Activated T-helper 2 cell treated with anti-CD3 and anti-CD28 coated beads, Interferon-gamma antibody, Interleukin-2, Interleukin-4, amounts not matched to agents 10 μg/mL and 5 μg/mL and 100 μg/mL, durations not matched to agents 14 hours and 24 hours and 36 hours (primary cell): ENCODE measurements at regions not wholly inside any gene's neighbourhood (a gene's known extent, or its start where the extent isn't known, plus 50 kb on each side); places are given as distances from the start of the nearest gene placed in this dataset.
"Not testable (repeated sequence)": the region's sequence is repeated elsewhere in the genome, so short reads cannot be mapped to it uniquely, and the experiment has no call there.

Source experiments
- DNase-seq: peaks from one replicate; pipeline ENCODE4 v3.0.0; 2021; ENCODE audit warnings: low spot score
- H3K27ac Mint-ChIP-seq: one replicate; pipeline ENCODE4 v1.8.0; 2021; ENCODE audit warnings: mixed read lengths
- H3K27me3 Mint-ChIP-seq: one replicate; pipeline ENCODE4 v1.8.0; 2021; ENCODE audit warnings: low read depth, mixed read lengths
- H3K36me3 Mint-ChIP-seq: one replicate; pipeline ENCODE4 v1.8.0; 2021; ENCODE audit warnings: low read depth, mixed read lengths
- H3K4me1 Mint-ChIP-seq: one replicate; pipeline ENCODE4 v1.8.0; 2021; ENCODE audit warnings: low read depth, mixed read lengths
- H3K4me3 Mint-ChIP-seq: one replicate; pipeline ENCODE4 v1.8.0; 2021; ENCODE audit warnings: low read depth, mild to moderate bottlenecking, moderate library complexity, mixed read lengths
- H3K9me3 Mint-ChIP-seq: one replicate; pipeline ENCODE4 v1.8.0; 2021; ENCODE audit warnings: mixed read lengths
- intact Hi-C: fragments of 100-400 bp; cut with micrococcal nuclease; formaldehyde crosslinking; loops from one replicate; pipeline ENCODE4 v1.15.1; 2023

GRCh38 chr18:1033092-1033491, 128.4 kb downstream of the ADCYAP1 start:
- peaks cover 10% of the 10 kb centered on the region for H3K9me3 Mint-ChIP-seq
- H3K27ac Mint-ChIP-seq, H3K4me1 Mint-ChIP-seq, DNase-seq, H3K36me3 Mint-ChIP-seq, intact Hi-C loops, H3K4me3 Mint-ChIP-seq, H3K27me3 Mint-ChIP-seq: not testable (repeated sequence)

GRCh38 chr18:1034971-1035370, 130.3 kb downstream of the ADCYAP1 start:
- H3K4me1 Mint-ChIP-seq: no peaks in the 10 kb centered on the region
- peaks cover 7% of the 10 kb centered on the region for H3K9me3 Mint-ChIP-seq

GRCh38 chr18:1036926-1037325, 132.3 kb downstream of the ADCYAP1 start:
- Mint-ChIP-seq H3K27me3 (no peaks in the 10 kb centered on the region), H3K9me3 (no peaks in the 10 kb centered on the region), H3K4me1 (no peaks in the 10 kb centered on the region), H3K27ac (no peak overlapping the region), H3K36me3 (no peaks in the 10 kb centered on the region), H3K4me3 (no peak overlapping the region)
- no peak for DNase-seq
- intact Hi-C loops: no loop called here

More at GRCh38 chr18:1034971-1035370, 130.3 kb downstream of the ADCYAP1 start:
- intact Hi-C loops: no loop called here
- H3K27ac Mint-ChIP-seq: no peak overlapping the region
- no peaks in the 10 kb centered on the region for H3K27me3 Mint-ChIP-seq
- H3K4me3 Mint-ChIP-seq: no peak overlapping the region
- DNase-seq: no peak
- no peaks in the 10 kb centered on the region for H3K36me3 Mint-ChIP-seq

GRCh38 chr18:1037776-1038175, 133.1 kb downstream of the ADCYAP1 start:
- no peak overlapping the region for H3K27ac Mint-ChIP-seq
- no peaks in the 10 kb centered on the region for H3K27me3 Mint-ChIP-seq
- no peaks in the 10 kb centered on the region for H3K4me1 Mint-ChIP-seq
- H3K9me3 Mint-ChIP-seq: no peaks in the 10 kb centered on the region
- intact Hi-C loops: no loop called here
- no peak overlapping the region for H3K4me3 Mint-ChIP-seq
- no peak for DNase-seq
- no peaks in the 10 kb centered on the region for H3K36me3 Mint-ChIP-seq

GRCh38 chr18:1039421-1039820, 134.8 kb downstream of the ADCYAP1 start:
- Mint-ChIP-seq H3K36me3 (no peaks in the 10 kb centered on the region), H3K4me3 (no peak overlapping the region), H3K27me3 (no peaks in the 10 kb centered on the region), H3K27ac (no peak overlapping the region), H3K4me1 (no peaks in the 10 kb centered on the region), H3K9me3 (no peaks in the 10 kb centered on the region)
- intact Hi-C loops: no loop called here
- no peak for DNase-seq

GRCh38 chr18:1043039-1043438, 138.4 kb downstream of the ADCYAP1 start:
- H3K27me3 Mint-ChIP-seq, H3K9me3 Mint-ChIP-seq, intact Hi-C loops, DNase-seq, H3K27ac Mint-ChIP-seq, H3K36me3 Mint-ChIP-seq, H3K4me1 Mint-ChIP-seq, H3K4me3 Mint-ChIP-seq: not testable (repeated sequence)

GRCh38 chr18:1045658-1046057, 141.0 kb downstream of the ADCYAP1 start:
- Mint-ChIP-seq H3K27me3 (no peaks in the 10 kb centered on the region), H3K9me3 (no peaks in the 10 kb centered on the region), H3K27ac (no peak overlapping the region), H3K4me3 (no peak overlapping the region), H3K36me3 (no peaks in the 10 kb centered on the region), H3K4me1 (no peaks in the 10 kb centered on the region)
- no peak for DNase-seq
- intact Hi-C loops: no loop called here

GRCh38 chr18:1047406-1047805, 142.7 kb downstream of the ADCYAP1 start:
- no peak overlapping the region for H3K4me3 Mint-ChIP-seq
- H3K27ac Mint-ChIP-seq: no peak overlapping the region
- intact Hi-C loops: no loop called here
- H3K27me3 Mint-ChIP-seq: no peaks in the 10 kb centered on the region
- H3K9me3 Mint-ChIP-seq: no peaks in the 10 kb centered on the region
- no peaks in the 10 kb centered on the region for H3K4me1 Mint-ChIP-seq
- no peak for DNase-seq
- no peaks in the 10 kb centered on the region for H3K36me3 Mint-ChIP-seq

GRCh38 chr18:1048032-1048431, 143.4 kb downstream of the ADCYAP1 start:
- no peaks in the 10 kb centered on the region for H3K36me3 Mint-ChIP-seq
- no peaks in the 10 kb centered on the region for H3K27me3 Mint-ChIP-seq
- no peak overlapping the region for H3K27ac Mint-ChIP-seq
- DNase-seq: no peak
- intact Hi-C loops: no loop called here
- no peaks in the 10 kb centered on the region for H3K4me1 Mint-ChIP-seq
- no peak overlapping the region for H3K4me3 Mint-ChIP-seq
- no peaks in the 10 kb centered on the region for H3K9me3 Mint-ChIP-seq

- H3K4me1 Mint-ChIP-seq: no peaks in the 10 kb centered on the region
- DNase-seq: no peak
- H3K4me3 Mint-ChIP-seq: no peak overlapping the region
- no peaks in the 10 kb centered on the region for H3K27me3 Mint-ChIP-seq
- no peak overlapping the region for H3K27ac Mint-ChIP-seq
- H3K36me3 Mint-ChIP-seq: no peaks in the 10 kb centered on the region
- H3K9me3 Mint-ChIP-seq: no peaks in the 10 kb centered on the region
- intact Hi-C loops: no loop called here
These were observed 144.5 kb downstream of the ADCYAP1 start for GRCh38 chr18:1049173-1049572.

- H3K9me3 Mint-ChIP-seq: no peaks in the 10 kb centered on the region
- DNase-seq: no peak
- no peaks in the 10 kb centered on the region for H3K27me3 Mint-ChIP-seq
- H3K27ac Mint-ChIP-seq: no peak overlapping the region
- no peaks in the 10 kb centered on the region for H3K4me1 Mint-ChIP-seq
- H3K4me3 Mint-ChIP-seq: no peak overlapping the region
- intact Hi-C loops: no loop called here
- no peaks in the 10 kb centered on the region for H3K36me3 Mint-ChIP-seq
These were observed 145.5 kb downstream of the ADCYAP1 start for GRCh38 chr18:1050012-1050657.

- Mint-ChIP-seq H3K4me1 (no peaks in the 10 kb centered on the region), H3K27ac (no peak overlapping the region), H3K27me3 (no peaks in the 10 kb centered on the region), H3K36me3 (no peaks in the 10 kb centered on the region), H3K9me3 (peaks cover 9% of the 10 kb centered on the region), H3K4me3 (no peak overlapping the region)
- no peak for DNase-seq
- intact Hi-C loops: no loop called here
These were observed 147.6 kb downstream of the ADCYAP1 start for GRCh38 chr18:1052301-1052700.

- intact Hi-C loops: no loop called here
- no peaks in the 10 kb centered on the region for H3K36me3 Mint-ChIP-seq
- H3K4me3 Mint-ChIP-seq: no peak overlapping the region
- no peak overlapping the region for H3K27ac Mint-ChIP-seq
- no peaks in the 10 kb centered on the region for H3K27me3 Mint-ChIP-seq
- no peaks in the 10 kb centered on the region for H3K4me1 Mint-ChIP-seq
- H3K9me3 Mint-ChIP-seq: peaks cover 19% of the 10 kb centered on the region
- DNase-seq: no peak
These were observed 149.0 kb downstream of the ADCYAP1 start for GRCh38 chr18:1053331-1054315.
